Kidney (tissue), 13 donors: ENCODE measurements at regions not wholly inside any gene's neighbourhood (a gene's known extent, or its start where the extent isn't known, plus 50 kb on each side); places are given as distances from the start of the nearest gene placed in this dataset.

ENCODE experiments used
- DNase-seq, 5 donors: peaks; one replicate each; pipeline ENCODE4 v3.0.0-alpha.2; 2013 to 2020
- FAIRE-seq: peaks from 2 replicates; lab custom pipeline; 2012; peaks lifted over from hg19 to GRCh38; lab: Jason Lieb, UNC
- H3K27ac ChIP-seq, 2 donors: one replicate each; pipeline ENCODE4 v1.7.0; 2013; ENCODE audit warnings: low read depth in 2 of 2, low read length in 2 of 2, inconsistent platforms in 1 of 2
- H3K27me3 ChIP-seq: one replicate; pipeline ENCODE4 v1.7.1; 2013; ENCODE audit warnings: low read length, inconsistent platforms; ENCODE audit not compliant: control insufficient read depth, insufficient read depth
- H3K36me3 ChIP-seq, 3 donors: one replicate each; pipeline versions ENCODE4 v1.7.0 to v1.7.1; 2013; ENCODE audit warnings: low read length in 3 of 3, control low read depth in 1 of 3, inconsistent platforms in 1 of 3; ENCODE audit not compliant: insufficient read depth in 3 of 3, control insufficient read depth in 2 of 3
- H3K4me1 ChIP-seq, 3 donors: one replicate each; pipeline versions ENCODE4 v1.7.0 to v1.7.1; 2013; ENCODE audit warnings: low read length in 3 of 3, inconsistent platforms in 1 of 3, low read depth in 1 of 3; ENCODE audit not compliant: control insufficient read depth in 2 of 3, insufficient read depth in 2 of 3
- H3K4me3 ChIP-seq, 3 donors: one replicate each; pipeline versions ENCODE4 v1.7.0 to v1.8.1; 2013; ENCODE audit warnings: low read length in 3 of 3, control low read depth in 1 of 3, inconsistent platforms in 1 of 3
- H3K9ac ChIP-seq, 3 donors: one replicate each; pipeline versions ENCODE4 v1.7.0 to v1.7.1; 2013; ENCODE audit warnings: low read length in 3 of 3, control low read depth in 1 of 3, inconsistent platforms in 1 of 3
- H3K9me3 ChIP-seq, 3 donors: one replicate each; pipeline versions ENCODE4 v1.7.0 to v1.7.1; 2013; ENCODE audit warnings: low read length in 3 of 3, control low read depth in 1 of 3, inconsistent platforms in 1 of 3; ENCODE audit not compliant: control insufficient read depth in 2 of 3, insufficient read depth in 1 of 3
- intact Hi-C: fragments of 100-400 bp; cut with DNase I; formaldehyde crosslinking; loops from one replicate; pipeline ENCODE4 v1.11.1; 2022
- TF ChIP-seq, protein P1 (sequence below): IDR thresholded peaks from 3 replicates; pipeline ENCODE4 v1.5.1; 2012; ENCODE audit warnings: mild to moderate bottlenecking, moderate library complexity, borderline replicate concordance; ENCODE audit not compliant: insufficient read depth; ENCODE audit errors: extremely low read depth
- donor health status: control.
- donor health status: control.
- donor health status: control.
- donor health status: control.
- donor health status: control.
- donor health status: DM: yes; HTN: yes; CAD: no.
- donor health status: Normal renal cell carcinoma (clear cell type).

DNA sequence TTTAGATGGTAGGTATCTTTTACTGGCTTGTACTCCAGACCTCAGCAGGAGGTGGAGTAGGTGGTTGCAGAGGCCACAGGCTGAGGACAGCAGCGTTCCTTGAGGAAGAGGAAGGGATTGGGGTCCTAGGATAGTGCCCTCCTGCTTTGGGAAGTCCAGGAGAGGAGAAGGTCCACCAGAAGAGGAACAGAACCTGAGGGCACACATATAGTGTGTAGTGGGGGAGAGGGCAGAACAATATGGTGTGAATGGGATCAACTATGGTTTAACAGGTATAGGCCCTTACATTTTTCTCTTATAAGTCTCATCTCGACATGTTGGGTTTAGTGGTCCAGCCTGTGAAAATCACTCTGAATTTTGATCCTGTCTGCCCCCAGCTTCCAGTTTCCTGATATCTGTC is 229.1 kb upstream of the ZBED5 start:
- no peak for DNase-seq
- no peaks in the 10 kb centered on the region for H3K27me3 ChIP-seq
- no peak overlapping the region for H3K27ac ChIP-seq
- no peaks in the 10 kb centered on the region for H3K4me1 ChIP-seq
- FAIRE-seq: no peak
- no peak overlapping the region for H3K4me3 ChIP-seq
- TF ChIP-seq, protein P1, sequence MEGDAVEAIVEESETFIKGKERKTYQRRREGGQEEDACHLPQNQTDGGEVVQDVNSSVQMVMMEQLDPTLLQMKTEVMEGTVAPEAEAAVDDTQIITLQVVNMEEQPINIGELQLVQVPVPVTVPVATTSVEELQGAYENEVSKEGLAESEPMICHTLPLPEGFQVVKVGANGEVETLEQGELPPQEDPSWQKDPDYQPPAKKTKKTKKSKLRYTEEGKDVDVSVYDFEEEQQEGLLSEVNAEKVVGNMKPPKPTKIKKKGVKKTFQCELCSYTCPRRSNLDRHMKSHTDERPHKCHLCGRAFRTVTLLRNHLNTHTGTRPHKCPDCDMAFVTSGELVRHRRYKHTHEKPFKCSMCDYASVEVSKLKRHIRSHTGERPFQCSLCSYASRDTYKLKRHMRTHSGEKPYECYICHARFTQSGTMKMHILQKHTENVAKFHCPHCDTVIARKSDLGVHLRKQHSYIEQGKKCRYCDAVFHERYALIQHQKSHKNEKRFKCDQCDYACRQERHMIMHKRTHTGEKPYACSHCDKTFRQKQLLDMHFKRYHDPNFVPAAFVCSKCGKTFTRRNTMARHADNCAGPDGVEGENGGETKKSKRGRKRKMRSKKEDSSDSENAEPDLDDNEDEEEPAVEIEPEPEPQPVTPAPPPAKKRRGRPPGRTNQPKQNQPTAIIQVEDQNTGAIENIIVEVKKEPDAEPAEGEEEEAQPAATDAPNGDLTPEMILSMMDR: no peak
- H3K36me3 ChIP-seq: no peaks in the 10 kb centered on the region
- H3K9ac ChIP-seq: no peak overlapping the region
- H3K9me3 ChIP-seq: peaks cover 0 to 9% (median 3%) of the 10 kb centered on the region in 3 donors
- intact Hi-C loops: no loop called here

DNA sequence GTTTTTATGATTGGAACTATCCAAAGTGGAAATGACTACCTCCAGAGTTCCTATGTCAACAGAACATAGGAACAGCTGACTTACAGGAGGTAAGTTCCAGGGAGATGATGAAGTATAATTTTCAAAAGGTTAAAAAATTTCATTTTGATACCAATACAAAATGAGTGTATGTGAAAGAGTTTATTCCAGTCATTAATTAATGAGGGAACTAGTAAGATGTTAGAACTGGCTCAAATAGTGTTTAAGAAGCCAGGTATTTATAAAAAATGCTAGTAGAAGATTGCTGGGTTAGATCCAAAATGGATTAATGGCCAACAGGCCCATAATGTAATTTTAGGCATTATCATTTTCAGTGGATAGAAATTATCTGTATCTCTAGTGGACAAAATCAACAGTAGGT is 227.7 kb upstream of the ZBED5 start:
- peaks cover 0 to 5% (median 3%) of the 10 kb centered on the region in 3 donors for H3K4me1 ChIP-seq
- H3K36me3 ChIP-seq: no peaks in the 10 kb centered on the region
- H3K27me3 ChIP-seq: no peaks in the 10 kb centered on the region
- FAIRE-seq (no peak), DNase-seq (no peak)
- TF ChIP-seq, protein P1: no peak
- intact Hi-C loops: no loop called here
- no peak overlapping the region for H3K9ac ChIP-seq
- no peak overlapping the region for H3K27ac ChIP-seq
- H3K4me3 ChIP-seq: no peak overlapping the region
- H3K9me3 ChIP-seq: no peaks in the 10 kb centered on the region

DNA sequence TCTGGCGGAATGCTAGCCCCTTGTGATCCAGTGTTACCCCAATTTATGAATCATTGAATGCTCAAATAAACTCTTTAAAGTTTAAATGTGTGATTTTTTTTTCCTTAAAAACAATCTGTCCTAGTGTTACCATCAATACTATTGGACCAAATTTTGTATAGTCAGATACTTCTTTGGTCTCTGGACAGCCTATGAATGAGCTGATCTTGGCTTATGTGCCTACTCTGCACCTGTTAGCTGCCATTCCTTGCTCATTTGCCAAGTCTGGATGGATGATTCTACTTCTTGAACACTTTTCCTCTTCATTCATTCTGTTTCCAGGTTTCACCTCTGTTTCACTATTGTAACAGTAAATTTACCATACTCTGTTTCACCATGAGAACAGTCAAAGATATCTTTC is 226.5 kb upstream of the ZBED5 start:
- H3K36me3 ChIP-seq: no peaks in the 10 kb centered on the region
- peaks cover 0 to 7% (median 3%) of the 10 kb centered on the region in 3 donors for H3K4me1 ChIP-seq
- no peak for FAIRE-seq
- no peak overlapping the region for H3K4me3 ChIP-seq
- H3K27ac ChIP-seq: no peak overlapping the region
- H3K9me3 ChIP-seq: no peaks in the 10 kb centered on the region
- intact Hi-C loops: no loop called here
- TF ChIP-seq, protein P1: no peak
- no peak for DNase-seq
- H3K27me3 ChIP-seq: no peaks in the 10 kb centered on the region
- no peak overlapping the region for H3K9ac ChIP-seq

DNA sequence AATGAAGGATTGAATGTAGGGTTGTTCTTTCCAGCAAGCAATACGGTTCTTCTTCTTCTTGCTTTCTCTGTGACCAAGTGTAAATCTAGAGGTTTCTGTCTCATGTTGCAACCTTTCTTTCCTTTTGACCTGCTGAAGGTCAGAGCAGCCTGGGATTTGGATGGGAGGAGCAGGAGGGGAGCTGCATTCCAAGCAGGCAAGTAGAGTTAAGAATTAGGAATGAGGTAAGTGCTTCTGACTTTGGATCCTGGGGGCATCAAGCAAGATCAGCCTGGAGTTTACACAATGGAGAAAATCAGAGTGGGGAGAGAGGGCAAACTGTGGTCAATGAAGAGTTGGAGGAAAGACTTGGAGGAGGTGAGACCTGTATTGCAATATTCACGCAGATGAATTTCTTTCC is 225.6 kb upstream of the ZBED5 start:
- Histone ChIP-seq H3K4me3 (no peak overlapping the region), H3K36me3 (no peaks in the 10 kb centered on the region), H3K27ac (no peak overlapping the region), H3K9me3 (no peaks in the 10 kb centered on the region), H3K4me1 (peaks cover 0 to 7% (median 3%) of the 10 kb centered on the region in 3 donors), H3K9ac (no peak overlapping the region), H3K27me3 (no peaks in the 10 kb centered on the region)
- intact Hi-C loops: no loop called here
- DNase-seq (no peak), FAIRE-seq (no peak)
- TF ChIP-seq, protein P1: no peak
